Central memory CD4-positive, alpha-beta T cell (primary cell): ENCODE measurements at regions not wholly inside any gene's neighbourhood (a gene's known extent, or its start where the extent isn't known, plus 50 kb on each side); places are given as distances from the start of the nearest gene placed in this dataset.
"Not testable (repeated sequence)": the region's sequence is repeated elsewhere in the genome, so short reads cannot be mapped to it uniquely, and the experiment has no call there.

Source experiments
- DNase-seq: peaks from one replicate; pipeline ENCODE4 v3.0.0; 2022

DNA sequence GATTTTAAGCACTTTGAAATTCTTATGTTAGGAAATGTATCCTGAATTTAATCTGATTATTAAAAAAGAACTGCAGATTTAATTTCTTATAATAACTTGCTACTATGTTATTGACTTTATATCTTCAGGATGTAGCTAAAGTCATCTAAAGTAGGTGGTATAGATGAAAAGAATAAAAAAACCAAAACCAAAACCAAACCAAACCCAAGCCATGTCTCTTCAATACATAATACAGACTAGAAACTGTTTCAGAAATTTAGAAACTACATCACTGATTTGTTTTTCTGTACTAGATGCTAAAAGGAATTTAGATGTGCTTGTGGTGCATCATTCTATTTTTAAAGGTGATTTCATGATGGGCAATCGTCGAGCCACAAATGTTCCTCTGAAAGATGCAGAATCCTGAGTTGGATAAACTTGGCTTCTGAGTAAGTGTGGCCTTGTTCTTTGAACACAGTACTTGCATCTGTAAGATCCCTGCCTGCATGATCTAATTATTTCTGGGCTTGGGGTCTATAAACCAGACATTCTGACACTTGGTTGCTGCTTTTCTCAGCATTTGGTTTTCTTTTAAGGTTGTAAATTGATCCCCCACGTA lies 287.1 kb upstream of the SUCLG2 start:
- no peak for DNase-seq

- DNase-seq, result no peak
These were observed 286.0 kb upstream of the SUCLG2 start for GRCh38 chr3:67940210-67940952.

DNA sequence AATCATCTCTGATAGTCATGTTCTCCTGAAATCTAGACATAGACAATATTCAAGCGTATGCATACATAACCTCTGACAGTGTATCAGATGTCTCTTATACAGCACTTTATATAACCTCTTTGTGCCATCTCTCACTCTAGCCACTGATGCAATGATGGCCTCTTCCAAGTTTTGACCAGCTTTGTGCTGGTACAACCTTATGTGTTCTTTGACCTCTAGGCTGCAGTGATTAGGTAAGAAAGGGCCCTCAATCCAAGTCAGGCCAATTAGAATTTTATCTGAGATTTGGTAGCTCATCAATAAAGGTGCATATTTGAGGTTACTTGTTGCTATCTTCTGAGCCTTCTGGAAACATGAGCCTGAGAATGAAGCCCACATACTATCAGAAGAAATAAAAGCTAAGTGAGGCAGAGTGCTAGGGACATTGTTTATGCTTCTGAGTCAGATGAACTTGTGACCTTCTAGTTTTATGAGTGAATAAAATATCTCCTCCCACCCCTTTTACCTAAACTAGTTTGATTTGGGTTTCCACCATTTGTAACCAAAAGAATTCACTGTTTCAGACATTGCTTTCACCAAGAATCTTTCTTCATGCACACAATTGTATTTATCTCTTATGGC lies 283.2 kb upstream of the SUCLG2 start:
- no peak for DNase-seq

DNA sequence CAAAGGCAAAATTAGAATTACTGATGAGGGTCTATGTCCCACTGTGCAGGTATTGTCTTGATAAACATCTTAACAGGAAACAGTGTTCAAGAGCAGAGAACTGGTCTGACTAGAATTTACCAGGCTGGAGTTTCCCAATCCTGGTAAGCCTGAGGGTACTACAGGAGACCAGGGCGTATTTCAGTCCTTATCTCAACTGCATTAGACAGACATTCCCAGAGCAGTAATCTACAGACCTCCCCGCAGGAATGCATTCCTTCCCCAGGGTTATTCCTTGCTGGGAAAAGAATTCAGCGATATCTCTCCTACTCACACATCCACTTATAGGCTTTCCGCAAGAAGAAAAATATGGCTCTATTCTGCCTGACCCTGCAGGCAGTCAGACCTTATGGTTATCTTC lies 276.0 kb upstream of the SUCLG2 start:
- not testable (repeated sequence) for DNase-seq

DNA sequence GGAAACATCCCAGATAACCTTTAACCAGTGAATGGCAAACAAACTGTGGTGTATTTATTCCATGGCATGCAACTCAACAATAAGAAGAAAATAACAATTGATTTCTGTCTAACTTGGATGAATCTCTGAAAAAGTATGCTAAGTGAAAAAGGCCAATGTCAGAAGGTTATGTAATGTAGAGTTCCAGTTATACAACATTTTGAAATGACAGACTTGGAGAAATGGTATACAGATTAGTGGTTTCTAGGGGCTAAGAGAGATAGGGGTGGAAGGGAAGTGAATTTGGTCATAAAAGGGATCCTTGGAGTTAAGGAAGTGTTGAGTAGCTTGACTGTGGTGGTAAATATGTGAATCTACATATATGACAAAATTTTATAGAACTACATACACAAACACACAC lies 269.4 kb upstream of the SUCLG2 start:
- no peak for DNase-seq

- no peak for DNase-seq
These were observed 266.6 kb upstream of the SUCLG2 start for GRCh38 chr3:67920969-67921368.

- DNase-seq, result no peak
These were observed 265.9 kb upstream of the SUCLG2 start for GRCh38 chr3:67920311-67920710.

- no peak for DNase-seq
These were observed 261.9 kb upstream of the SUCLG2 start for GRCh38 chr3:67916353-67916752.

GRCh38 chr3:67907735-67908134 lies 253.3 kb upstream of the SUCLG2 start:
- no peak for DNase-seq

- no peak for DNase-seq
These were observed 251.8 kb upstream of the SUCLG2 start for GRCh38 chr3:67906261-67906660.

DNA sequence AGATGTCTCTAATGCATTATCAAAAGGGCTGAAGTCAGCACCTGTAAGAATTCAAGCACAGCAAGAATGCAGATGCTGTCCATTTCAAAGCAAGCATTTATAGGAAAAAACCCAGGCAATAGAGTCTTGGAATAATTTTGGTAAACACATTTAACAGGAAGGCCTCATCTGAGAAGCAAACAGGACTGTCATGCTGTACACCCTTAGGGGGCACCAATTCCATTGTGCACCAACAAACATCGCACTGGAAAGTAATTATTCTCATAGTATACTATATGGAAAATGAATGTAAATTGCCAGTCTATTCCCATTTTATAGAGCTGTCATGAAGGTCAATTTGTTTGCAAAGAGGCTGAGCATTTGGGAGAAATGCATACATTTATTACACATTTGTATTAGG lies 247.3 kb upstream of the SUCLG2 start:
- DNase-seq, result peak; percentile 4

DNA sequence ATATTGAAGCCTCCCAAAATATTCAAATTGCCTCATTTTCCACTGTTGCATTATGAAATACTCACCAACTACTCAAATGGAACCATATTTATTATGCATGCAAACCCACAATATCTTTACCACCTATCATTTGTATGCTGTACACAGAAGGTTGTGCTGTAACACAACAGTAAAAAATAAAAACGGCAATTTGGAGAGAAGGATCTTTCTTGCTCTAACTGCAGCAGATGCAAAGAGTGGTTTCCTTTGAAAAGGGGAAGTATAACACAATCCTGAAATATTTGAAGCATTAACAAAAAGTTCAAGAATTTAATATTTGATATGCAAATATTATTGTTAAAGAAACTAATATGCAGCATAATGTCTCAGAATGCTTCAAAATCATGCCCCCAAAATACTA lies 244.5 kb upstream of the SUCLG2 start:
- DNase-seq, result no peak

GRCh38 chr3:67897351-67898336 lies 243.2 kb upstream of the SUCLG2 start:
- no peak for DNase-seq

GRCh38 chr3:67896130-67896529 lies 241.7 kb upstream of the SUCLG2 start:
- no peak for DNase-seq

DNA sequence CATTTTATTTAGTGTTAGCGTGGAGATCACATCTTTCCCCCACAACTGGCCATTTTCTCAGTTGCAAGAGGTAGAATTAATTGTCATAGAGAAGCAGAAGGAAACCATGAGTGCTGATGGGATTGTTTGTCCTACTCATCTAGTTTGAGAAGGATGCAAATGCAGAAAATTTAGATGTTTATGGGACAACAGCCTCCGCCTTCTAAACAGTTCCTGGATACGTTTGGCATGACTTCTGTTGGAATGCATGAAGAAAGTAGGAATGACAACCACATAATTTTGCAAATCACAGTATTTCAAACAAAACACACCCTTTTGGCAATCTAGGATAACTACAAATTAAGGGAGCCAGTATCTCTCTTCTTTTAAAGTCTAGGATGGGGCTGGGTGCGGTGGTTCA lies 240.1 kb upstream of the SUCLG2 start:
- DNase-seq, result no peak

DNA sequence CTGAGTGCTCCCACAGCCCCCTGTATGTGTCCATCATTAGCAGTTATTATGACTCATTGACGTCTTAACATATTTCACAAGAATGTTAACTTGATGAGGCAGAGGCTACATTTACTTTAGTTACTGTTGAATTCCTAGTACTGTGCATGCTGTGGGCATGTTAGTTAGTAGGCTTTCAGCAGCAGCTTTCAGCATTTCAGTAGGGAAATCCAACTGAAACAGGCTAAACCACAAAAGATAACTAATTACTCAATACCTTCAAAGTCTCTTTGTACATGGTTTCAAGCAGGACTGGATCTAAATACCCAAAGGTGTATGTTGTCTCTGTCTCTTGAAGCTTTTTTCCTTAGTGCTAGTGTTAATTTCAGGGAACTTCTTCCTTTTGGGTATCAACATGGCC lies 229.9 kb upstream of the SUCLG2 start:
- no peak for DNase-seq

GRCh38 chr3:67883766-67884165 lies 229.4 kb upstream of the SUCLG2 start:
- no peak for DNase-seq

- no peak for DNase-seq
These were observed 228.6 kb upstream of the SUCLG2 start for GRCh38 chr3:67882981-67883380.

GRCh38 chr3:67876261-67876660 lies 221.8 kb upstream of the SUCLG2 start:
- no peak for DNase-seq

GRCh38 chr3:67875858-67876257 lies 221.4 kb upstream of the SUCLG2 start:
- no peak for DNase-seq

GRCh38 chr3:67875338-67875737 lies 220.9 kb upstream of the SUCLG2 start:
- no peak for DNase-seq

DNA sequence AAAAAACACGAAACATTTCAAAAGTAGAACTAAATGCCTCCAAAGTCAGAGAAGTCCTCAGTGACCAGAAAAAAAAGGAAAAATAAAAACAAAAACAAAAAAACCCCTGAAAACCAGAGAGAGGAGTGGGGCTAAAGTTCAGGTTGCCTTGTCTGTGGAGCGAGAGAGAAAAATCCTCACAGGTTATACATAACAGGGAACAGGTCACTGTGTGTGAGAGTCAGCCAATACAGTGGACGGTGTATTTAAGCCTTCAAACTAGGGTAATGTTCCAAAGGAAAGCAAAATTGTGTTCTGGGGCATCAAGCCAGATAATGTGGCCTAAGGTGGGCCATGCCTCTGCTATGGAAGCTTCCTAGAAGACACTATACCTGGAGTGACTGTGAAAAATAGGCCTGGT lies 216.1 kb upstream of the SUCLG2 start:
- no peak for DNase-seq

- no peak for DNase-seq
These were observed 212.2 kb upstream of the SUCLG2 start for GRCh38 chr3:67866571-67866970.
